GM23248 (cell line): ENCODE measurements at regions not wholly inside any gene's neighbourhood (a gene's known extent, or its start where the extent isn't known, plus 50 kb on each side); places are given as distances from the start of the nearest gene placed in this dataset.

ENCODE experiments used
- EZH2 ChIP-seq: fragments of 200-600 bp; sonication (generic); IDR thresholded peaks from 2 replicates; pipeline ENCODE4 v1.6.1; 2018; ENCODE audit warnings: antibody characterized with exemption, mild to moderate bottlenecking; ENCODE audit not compliant: insufficient read depth, poor library complexity, severe bottlenecking
- EZH2phosphoT487 ChIP-seq: fragments of 200-600 bp; sonication (generic); IDR thresholded peaks from 2 replicates; pipeline ENCODE4 v1.6.1; 2018; ENCODE audit warnings: antibody characterized with exemption, moderate library complexity, mild to moderate bottlenecking, low read depth; ENCODE audit not compliant: insufficient read depth

DNA sequence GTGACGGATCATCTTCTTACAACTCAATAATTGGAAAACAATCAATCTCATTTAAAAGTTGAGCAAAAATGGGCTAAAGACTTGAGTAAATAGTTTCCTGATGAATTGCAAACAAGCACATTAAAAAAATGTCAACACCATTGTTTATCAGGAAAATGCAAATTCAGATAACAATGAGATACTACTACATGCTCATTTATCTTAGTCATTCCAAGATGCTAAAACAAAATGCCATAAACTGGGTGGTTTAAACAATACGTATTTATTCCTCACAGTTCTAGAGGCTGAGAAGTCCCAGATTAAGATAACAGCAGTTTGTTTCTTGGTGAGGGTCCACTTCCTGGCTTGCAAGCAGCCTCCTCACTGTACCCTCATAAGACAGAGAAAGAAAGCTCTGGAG lies 359.6 kb downstream of the NR4A2 start:
- TF ChIP-seq EZH2phosphoT487 = no peak
- TF ChIP-seq EZH2 = no peak
